GM12878 (cell line): ENCODE measurements at regions not wholly inside any gene's neighbourhood (a gene's known extent, or its start where the extent isn't known, plus 50 kb on each side); places are given as distances from the start of the nearest gene placed in this dataset.

Experiments
- ATAC-seq: fragments of 200-7000 bp; cut with Tn5 transposase; 3 replicates; pipeline ENCODE4 v1.9.1; 2020; ENCODE audit warnings: mild to moderate bottlenecking, moderate library complexity
- BruUV-seq: library from RNA; stranded (reverse); fragments of 400-500 nt; replicated peaks from 2 replicates; lab custom pipeline; 2021; lab: Mats Ljungman, UMichigan
- CTCF ChIA-PET: fragments of 300-600 bp; sonication (Branson Sonifier 250); formaldehyde crosslinking; extraction: SDS; loops from one replicate; lab custom pipeline; 2021; ENCODE audit warnings: inconsistent platforms; lab: Yijun Ruan, JAX
- POLR2A ChIA-PET: fragments of 350-600 bp; formaldehyde crosslinking; extraction: SDS; loops from one replicate; lab custom pipeline; 2021; ENCODE audit warnings: inconsistent platforms; lab: Charles Lee
- RAD21 ChIA-PET: fragments of 300-600 bp; sonication (Branson Sonifier 250); formaldehyde crosslinking; loops from one replicate; lab custom pipeline; 2023; ENCODE audit warnings: antibody characterized with exemption; ENCODE audit not compliant: unreplicated experiment; lab: Charles Lee
- SMC1A ChIA-PET: fragments of 300-600 bp; sonication (Branson Sonifier 250); formaldehyde crosslinking; loops from one replicate; lab custom pipeline; 2023; ENCODE audit not compliant: unreplicated experiment, uncharacterized antibody; lab: Charles Lee
- DNase-seq: peaks from one replicate; pipeline ENCODE4 v3.0.0-alpha.2; 2011; ENCODE audit warnings: low read depth, low spot score
- FAIRE-seq: peaks from 3 replicates; lab custom pipeline; 2011; peaks lifted over from hg19 to GRCh38; lab: Jason Lieb, UNC
- H2AFZ ChIP-seq: 2 replicates; pipeline ENCODE4 v1.6.0; 2011; ENCODE audit warnings: low read depth, low read length, control low read depth; ENCODE audit not compliant: control insufficient read depth
- H3K27ac ChIP-seq: 2 replicates; pipeline ENCODE4 v1.5.1; 2011; ENCODE audit warnings: control low read depth; ENCODE audit not compliant: control insufficient read depth, insufficient read depth
- H3K27me3 ChIP-seq, 2 experiments: replicated peaks in 1 of 2; 2 replicates each; pipeline versions ENCODE4 v1.6.0 to v1.6.1; 2011; ENCODE audit warnings: low read length in 1 of 2; ENCODE audit not compliant: control insufficient read depth in 2 of 2, insufficient read depth in 2 of 2
- H3K36me3 ChIP-seq, 2 experiments: 2 replicates each; pipeline ENCODE4 v1.5.1; 2011; ENCODE audit warnings: low read length in 1 of 2; ENCODE audit not compliant: control insufficient read depth in 2 of 2, insufficient read depth in 2 of 2
- H3K4me1 ChIP-seq: 2 replicates; pipeline ENCODE4 v1.6.1; 2011; ENCODE audit warnings: mild to moderate bottlenecking, low read length, moderate library complexity, mixed read lengths; ENCODE audit not compliant: control insufficient read depth, insufficient read depth
- H3K4me2 ChIP-seq: 2 replicates; pipeline ENCODE4 v1.6.0; 2011; ENCODE audit warnings: control low read depth; ENCODE audit not compliant: control insufficient read depth, insufficient read depth
- H3K4me3 ChIP-seq: fragments of 200-600 bp; sonication (generic); 2 replicates; pipeline ENCODE4 v1.5.1; 2016
- H3K79me2 ChIP-seq: 2 replicates; pipeline ENCODE4 v1.6.0; 2011; ENCODE audit warnings: low read length; ENCODE audit not compliant: control insufficient read depth, insufficient read depth
- H3K9ac ChIP-seq: 2 replicates; pipeline ENCODE4 v1.8.0; 2011; ENCODE audit warnings: low read length, control low read depth, mixed read lengths; ENCODE audit not compliant: control insufficient read depth, insufficient read depth
- H3K9me3 ChIP-seq: replicated peaks from 3 replicates; pipeline ENCODE4 v1.5.1; 2011; ENCODE audit warnings: mild to moderate bottlenecking, low read length; ENCODE audit not compliant: control insufficient read depth, insufficient read depth
- H4K20me1 ChIP-seq: 2 replicates; pipeline ENCODE4 v1.6.0; 2011; ENCODE audit not compliant: control insufficient read depth, insufficient read depth
- CHD4 ChIP-seq: fragments of 200-600 bp; sonication (generic); IDR thresholded peaks from 2 replicates; pipeline ENCODE4 v1.6.1; 2016; ENCODE audit warnings: mild to moderate bottlenecking
- EED ChIP-seq: sonication (generic); IDR thresholded peaks from 2 replicates; pipeline ENCODE4 v1.6.1; 2016; ENCODE audit warnings: antibody characterized with exemption, low read depth
- EP300 ChIP-seq, 2 experiments: fragments of 150-350 bp in 1 of 2; IDR thresholded peaks; 2 replicates each; pipeline ENCODE4 v1.6.1; 2011 to 2012; ENCODE audit warnings: low read depth in 2 of 2, low read length in 2 of 2, borderline replicate concordance in 1 of 2, improper control_type of control experiment in 1 of 2, inconsistent platforms in 1 of 2; ENCODE audit not compliant: control insufficient read depth in 1 of 2
- MTA3 ChIP-seq: IDR thresholded peaks from 2 replicates; pipeline ENCODE4 v1.6.1; 2012; ENCODE audit warnings: low read length, inconsistent platforms, borderline replicate concordance
- STAT3 ChIP-seq: IDR thresholded peaks from 2 replicates; pipeline ENCODE4 v1.6.1; 2011; ENCODE audit warnings: low read depth, low read length, improper control_type of control experiment
- WGBS: methylation state at CpG from one replicate; pipeline ENCODE4 v1.1.6; 2016; ENCODE audit warnings: low lambda C conversion rate; ENCODE audit not compliant: insufficient replicate concordance, insufficient coverage; ENCODE audit errors: missing lambda C conversion rate; 5-methylcytosine and 5-hydroxymethylcytosine counted together
- in situ Hi-C: fragments of 300-500 bp; cut with MboI; formaldehyde crosslinking; loops from 9 replicates; pipeline ENCODE4 v1.14.3; 2018; ENCODE audit warnings: mixed read lengths
- intact Hi-C: fragments of 100-400 bp; cut with micrococcal nuclease; formaldehyde crosslinking; loops from one replicate; pipeline ENCODE4 v1.14.2; 2022; ENCODE audit not compliant: unreplicated experiment
- TF ChIP-seq, protein P1 (sequence below), 3 experiments: IDR thresholded peaks in 2 of 3; conservative IDR thresholded peaks in 1 of 3; 2 replicates each; pipeline ENCODE4 v1.5.1; 2011; ENCODE audit warnings: low read depth in 3 of 3, low read length in 3 of 3, mild to moderate bottlenecking in 3 of 3, control low read depth in 2 of 3, moderate library complexity in 2 of 3, inconsistent platforms in 1 of 3, mixed read lengths in 1 of 3; ENCODE audit not compliant: control insufficient read depth in 2 of 3, insufficient read depth in 1 of 3; ENCODE audit errors: extremely low read depth in 1 of 3
- TF ChIP-seq, protein P2 (sequence below): fragments of 450-650 bp; conservative IDR thresholded peaks from 2 replicates; pipeline ENCODE4 v1.6.1; 2017; ENCODE audit warnings: mild to moderate bottlenecking, moderate library complexity

DNA sequence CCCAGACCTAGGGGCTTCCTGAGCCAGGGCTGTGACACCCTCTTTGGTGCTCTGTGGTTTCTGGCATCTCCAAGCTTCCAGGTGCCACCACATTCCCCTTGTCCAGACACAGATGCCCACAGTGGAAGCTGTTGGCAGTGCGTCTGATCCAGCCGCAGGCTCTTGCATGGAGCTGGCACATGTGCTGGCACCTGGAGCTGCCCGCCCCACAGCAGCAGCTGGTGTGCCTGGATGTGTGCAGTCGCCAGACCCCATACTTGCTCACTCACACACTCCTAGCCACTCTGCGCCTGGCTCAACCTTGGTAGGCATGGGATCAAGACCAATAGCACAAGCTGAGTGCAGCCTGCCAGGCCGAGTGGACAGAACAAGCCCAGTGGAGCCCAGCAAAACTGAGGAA is 106.5 kb downstream of the LYZL1 start:
- intact Hi-C loops, result no loop called here
- H3K27me3 ChIP-seq, result peaks cover 0 to 3% of the 10 kb centered on the region in 2 experiments; a peak in 2 of 4 replicates
- H3K79me2 ChIP-seq, result no peaks in the 10 kb centered on the region
- H3K27ac ChIP-seq, result no peak overlapping the region
- no TSS peak for BruUV-seq
- ChIA-PET POLR2A (no interaction called here), RAD21 (no interaction called here), SMC1A (no interaction called here)
- H3K4me2 ChIP-seq, result no peak overlapping the region
- in situ Hi-C loops, result no loop called here
- H3K9ac ChIP-seq, result no peak overlapping the region
- no peaks in the 10 kb centered on the region for H4K20me1 ChIP-seq
- FAIRE-seq (no peak), DNase-seq (no peak), ATAC-seq (no peak)
- H3K36me3 ChIP-seq, result no peaks in the 10 kb centered on the region
- H3K4me3 ChIP-seq, result no peak overlapping the region
- H3K9me3 ChIP-seq, result no peaks in the 10 kb centered on the region
- TF ChIP-seq EED (no peak), CHD4 (no peak)
- TF ChIP-seq, all 136 proteins: peak for 0
- CTCF ChIA-PET, result interaction anchor here (1.0 kb wide), 1 partner anchor 9 kb away, joined by 4 read pairs; no protein-coding TSS in a partner anchor
- Histone ChIP-seq H2AFZ (no peak overlapping the region), H3K4me1 (no peaks in the 10 kb centered on the region)
- 44% methylated on average over 6 of the region's 6 CpGs for WGBS

DNA sequence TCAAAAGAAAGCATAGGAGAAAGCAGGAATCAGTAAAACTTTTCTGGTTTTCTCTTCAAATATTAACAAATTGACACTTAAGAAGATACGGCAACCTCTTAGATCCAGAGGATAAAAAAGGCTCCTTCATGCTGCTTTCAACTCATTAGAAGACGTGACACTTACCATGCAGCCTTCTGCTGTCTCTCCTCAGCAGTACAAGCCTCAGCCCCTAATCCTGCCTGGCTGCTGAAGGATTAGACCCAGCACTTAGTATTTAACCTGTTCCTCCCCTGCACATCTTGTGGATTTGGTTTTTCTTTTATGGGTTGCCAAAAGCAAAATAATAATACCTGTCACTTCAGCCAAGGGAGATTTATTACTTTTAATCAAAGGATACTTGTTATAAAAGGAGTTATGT is 108.4 kb downstream of the LYZL1 start:
- no peak overlapping the region for H2AFZ ChIP-seq
- no peak overlapping the region for H3K27ac ChIP-seq
- peaks cover 0 to 3% of the 10 kb centered on the region in 2 experiments; a peak in 2 of 4 replicates for H3K27me3 ChIP-seq
- H3K9ac ChIP-seq, result no peak overlapping the region
- POLR2A ChIA-PET, result no interaction called here
- intact Hi-C loops, result no loop called here
- H3K9me3 ChIP-seq, result no peaks in the 10 kb centered on the region
- ATAC-seq, result no peak
- TF ChIP-seq STAT3 (no peak), EP300 (IDR thresholded peaks at IDR 0.05; ENCODE audit: borderline replicate concordance in 1 of 2, control insufficient read depth in 1 of 2, low read depth in 2 of 2, low read length in 2 of 2) (no peak), MTA3 (no peak)
- TF ChIP-seq, protein P1, sequence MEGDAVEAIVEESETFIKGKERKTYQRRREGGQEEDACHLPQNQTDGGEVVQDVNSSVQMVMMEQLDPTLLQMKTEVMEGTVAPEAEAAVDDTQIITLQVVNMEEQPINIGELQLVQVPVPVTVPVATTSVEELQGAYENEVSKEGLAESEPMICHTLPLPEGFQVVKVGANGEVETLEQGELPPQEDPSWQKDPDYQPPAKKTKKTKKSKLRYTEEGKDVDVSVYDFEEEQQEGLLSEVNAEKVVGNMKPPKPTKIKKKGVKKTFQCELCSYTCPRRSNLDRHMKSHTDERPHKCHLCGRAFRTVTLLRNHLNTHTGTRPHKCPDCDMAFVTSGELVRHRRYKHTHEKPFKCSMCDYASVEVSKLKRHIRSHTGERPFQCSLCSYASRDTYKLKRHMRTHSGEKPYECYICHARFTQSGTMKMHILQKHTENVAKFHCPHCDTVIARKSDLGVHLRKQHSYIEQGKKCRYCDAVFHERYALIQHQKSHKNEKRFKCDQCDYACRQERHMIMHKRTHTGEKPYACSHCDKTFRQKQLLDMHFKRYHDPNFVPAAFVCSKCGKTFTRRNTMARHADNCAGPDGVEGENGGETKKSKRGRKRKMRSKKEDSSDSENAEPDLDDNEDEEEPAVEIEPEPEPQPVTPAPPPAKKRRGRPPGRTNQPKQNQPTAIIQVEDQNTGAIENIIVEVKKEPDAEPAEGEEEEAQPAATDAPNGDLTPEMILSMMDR (IDR thresholded peaks at IDR 0.05 in 2 of 3, conservative IDR thresholded peaks at IDR 0.05 in 1 of 3; ENCODE audit: control insufficient read depth in 2 of 3, extremely low read depth in 1 of 3, insufficient read depth in 1 of 3, low read depth in 3 of 3, low read length in 3 of 3), result no peak
- TF ChIP-seq, protein P2, sequence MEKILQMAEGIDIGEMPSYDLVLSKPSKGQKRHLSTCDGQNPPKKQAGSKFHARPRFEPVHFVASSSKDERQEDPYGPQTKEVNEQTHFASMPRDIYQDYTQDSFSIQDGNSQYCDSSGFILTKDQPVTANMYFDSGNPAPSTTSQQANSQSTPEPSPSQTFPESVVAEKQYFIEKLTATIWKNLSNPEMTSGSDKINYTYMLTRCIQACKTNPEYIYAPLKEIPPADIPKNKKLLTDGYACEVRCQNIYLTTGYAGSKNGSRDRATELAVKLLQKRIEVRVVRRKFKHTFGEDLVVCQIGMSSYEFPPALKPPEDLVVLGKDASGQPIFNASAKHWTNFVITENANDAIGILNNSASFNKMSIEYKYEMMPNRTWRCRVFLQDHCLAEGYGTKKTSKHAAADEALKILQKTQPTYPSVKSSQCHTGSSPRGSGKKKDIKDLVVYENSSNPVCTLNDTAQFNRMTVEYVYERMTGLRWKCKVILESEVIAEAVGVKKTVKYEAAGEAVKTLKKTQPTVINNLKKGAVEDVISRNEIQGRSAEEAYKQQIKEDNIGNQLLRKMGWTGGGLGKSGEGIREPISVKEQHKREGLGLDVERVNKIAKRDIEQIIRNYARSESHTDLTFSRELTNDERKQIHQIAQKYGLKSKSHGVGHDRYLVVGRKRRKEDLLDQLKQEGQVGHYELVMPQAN, result no peak
- TF ChIP-seq, all 136 proteins: peak for 0
- in situ Hi-C loops, result no loop called here
- H3K4me3 ChIP-seq, result no peak overlapping the region
- no peaks in the 10 kb centered on the region for H3K4me1 ChIP-seq
- FAIRE-seq, result no peak
- CTCF ChIA-PET, result interaction anchor here (1.7 kb wide), 1 partner anchor 8 kb away, joined by 6 read pairs; no protein-coding TSS in a partner anchor
- 50% methylated on average over 2 of the region's 2 CpGs for WGBS
- BruUV-seq, result no TSS peak
- H3K79me2 ChIP-seq, result no peaks in the 10 kb centered on the region
- no peak overlapping the region for H3K4me2 ChIP-seq
- RAD21 ChIA-PET, result no interaction called here
- no peaks in the 10 kb centered on the region for H3K36me3 ChIP-seq
- SMC1A ChIA-PET, result interaction anchor here (0.7 kb wide), 1 partner anchor 22 kb away, joined by 3 read pairs; no protein-coding TSS in a partner anchor
- H4K20me1 ChIP-seq, result no peaks in the 10 kb centered on the region
- no peak for DNase-seq
